GM06990 (cell line): ENCODE measurements at regions not wholly inside any gene's neighbourhood (a gene's known extent, or its start where the extent isn't known, plus 50 kb on each side); places are given as distances from the start of the nearest gene placed in this dataset.

Experiments
- DNase-seq: peaks from one replicate; pipeline ENCODE4 v3.0.0-alpha.2; 2011; ENCODE audit not compliant: insufficient read length; ENCODE audit errors: extremely low read depth
- H3K27me3 ChIP-seq: replicated peaks from 2 replicates; pipeline ENCODE4 v1.6.0; 2011; ENCODE audit warnings: low read length; ENCODE audit not compliant: control insufficient read depth, insufficient read depth
- H3K36me3 ChIP-seq: 2 replicates; pipeline ENCODE4 v1.5.1; 2011; ENCODE audit warnings: low read length; ENCODE audit not compliant: control insufficient read depth, insufficient read depth
- H3K4me3 ChIP-seq: replicated peaks from 2 replicates; pipeline ENCODE4 v1.5.1; 2011; ENCODE audit warnings: low read depth, mild to moderate bottlenecking, control low read depth, low read length
- CTCF ChIP-seq: IDR thresholded peaks from 2 replicates; pipeline ENCODE4 v1.5.1; 2011; ENCODE audit warnings: low read length, control low read depth, mild to moderate bottlenecking, inconsistent platforms; ENCODE audit not compliant: insufficient read depth, poor library complexity, severe bottlenecking

GRCh38 chr3:153257673-153258351, 95.8 kb downstream of the RAP2B start:
- H3K4me3 ChIP-seq, result no peak overlapping the region
- DNase-seq, result no peak
- no peaks in the 10 kb centered on the region for H3K27me3 ChIP-seq
- no peak for TF ChIP-seq CTCF
- H3K36me3 ChIP-seq, result no peaks in the 10 kb centered on the region

- Histone ChIP-seq H3K27me3 (no peaks in the 10 kb centered on the region), H3K36me3 (no peaks in the 10 kb centered on the region), H3K4me3 (no peak overlapping the region)
- no peak for TF ChIP-seq CTCF
- DNase-seq, result no peak
Observed at GRCh38 chr3:153259956-153260355, 97.9 kb downstream of the RAP2B start.

GRCh38 chr3:153260681-153261080, 98.7 kb downstream of the RAP2B start:
- no peak for TF ChIP-seq CTCF
- Histone ChIP-seq H3K36me3 (no peaks in the 10 kb centered on the region), H3K27me3 (no peaks in the 10 kb centered on the region), H3K4me3 (no peak overlapping the region)
- DNase-seq, result no peak

GRCh38 chr3:153266619-153267018, 104.6 kb downstream of the RAP2B start:
- no peak for TF ChIP-seq CTCF
- no peak overlapping the region for H3K4me3 ChIP-seq
- no peaks in the 10 kb centered on the region for H3K36me3 ChIP-seq
- H3K27me3 ChIP-seq, result no peaks in the 10 kb centered on the region
- DNase-seq, result no peak

- TF ChIP-seq CTCF, result no peak
- Histone ChIP-seq H3K27me3 (no peaks in the 10 kb centered on the region), H3K36me3 (no peaks in the 10 kb centered on the region), H3K4me3 (no peak overlapping the region)
- DNase-seq, result no peak
Observed at GRCh38 chr3:153268564-153269279, 106.7 kb downstream of the RAP2B start.
